HCT116 (cell line): ENCODE measurements at regions not wholly inside any gene's neighbourhood (a gene's known extent, or its start where the extent isn't known, plus 50 kb on each side); places are given as distances from the start of the nearest gene placed in this dataset.

Experiments used
- ATAC-seq: fragments of 200-7000 bp; cut with Tn5 transposase; 2 replicates; pipeline ENCODE4 v1.9.1; 2020; ENCODE audit warnings: mild to moderate bottlenecking, moderate library complexity
- BruUV-seq: library from RNA; stranded (reverse); fragments of 400-500 nt; replicated peaks from 2 replicates; lab custom pipeline; 2021; lab: Mats Ljungman, UMichigan
- CTCF ChIA-PET: fragments of 300-600 bp; sonication (Branson Sonifier 250); formaldehyde crosslinking; loops from one replicate; lab custom pipeline; 2021; ENCODE audit warnings: antibody characterized with exemption; lab: Charles Lee
- POLR2A ChIA-PET: fragments of 300-600, 350-600 bp; sonication (Branson Sonifier 250); formaldehyde crosslinking; loops from one replicate; lab custom pipeline; 2021; ENCODE audit warnings: antibody characterized with exemption; lab: Charles Lee
- RAD21 ChIA-PET, 2 experiments: fragments of 300-600 bp; sonication (Branson Sonifier 250); formaldehyde crosslinking; loops; one replicate each; lab custom pipeline; 2023; ENCODE audit warnings: low total read pairs in 2 of 2; ENCODE audit not compliant: uncharacterized antibody in 2 of 2, unreplicated experiment in 2 of 2, low non-redundant PET in 1 of 2; lab: Charles Lee
- DNase-seq: peaks from one replicate; pipeline ENCODE4 v3.0.0-alpha.2; 2010; ENCODE audit warnings: low read depth, low spot score
- H2AFZ ChIP-seq: fragments of 200-600 bp; shearing (Covaris generic), sonication (generic); 2 replicates; pipeline ENCODE4 v1.6.1; 2017; ENCODE audit warnings: low read depth, mixed run types, mixed read lengths, antibody characterized with exemption, low read length; ENCODE audit not compliant: poor library complexity, severe bottlenecking
- H3K27ac ChIP-seq: 2 replicates; pipeline ENCODE4 v1.5.1; 2012; ENCODE audit warnings: low read depth, low read length
- H3K27me3 ChIP-seq: fragments of 200-600 bp; sonication (generic); 2 replicates; pipeline ENCODE4 v1.6.1; 2016; ENCODE audit warnings: mixed run types, low read length, mixed read lengths; ENCODE audit not compliant: insufficient read depth
- H3K36me3 ChIP-seq, 2 experiments: fragments of 200-500 bp in 1 of 2; fragments of 200-600 bp in 1 of 2; sonication (Bioruptor generic) in 1 of 2; sonication (generic) in 1 of 2; 2 replicates each; pipeline versions ENCODE4 v1.5.1 to v1.6.1; 2014 to 2016; ENCODE audit warnings: low read length in 2 of 2, inconsistent platforms in 1 of 2, mixed read lengths in 1 of 2, mixed run types in 1 of 2; ENCODE audit not compliant: insufficient read depth in 2 of 2, control insufficient read depth in 1 of 2
- H3K4me1 ChIP-seq, 2 experiments: fragments of 200-600 bp in 1 of 2; sonication (generic) in 1 of 2; 2 replicates each; pipeline versions ENCODE4 v1.5.1 to v1.6.1; 2012 to 2017; ENCODE audit warnings: low read length in 2 of 2, inconsistent platforms in 1 of 2, mild to moderate bottlenecking in 1 of 2, mixed read lengths in 1 of 2, mixed run types in 1 of 2, moderate library complexity in 1 of 2; ENCODE audit not compliant: insufficient read depth in 2 of 2, control insufficient read depth in 1 of 2
- H3K4me2 ChIP-seq: fragments of 200-600 bp; sonication (generic); 2 replicates; pipeline ENCODE4 v1.6.1; 2017; ENCODE audit warnings: mixed run types, low read length, mixed read lengths
- H3K4me3 ChIP-seq, 2 experiments: fragments of 200-600 bp in 1 of 2; sonication (generic) in 1 of 2; replicated peaks in 1 of 2; 2 replicates each; pipeline ENCODE4 v1.5.1; 2011 to 2016; ENCODE audit warnings: low read length in 2 of 2, control low read depth in 1 of 2, low read depth in 1 of 2, mild to moderate bottlenecking in 1 of 2, mixed read lengths in 1 of 2, mixed run types in 1 of 2
- H3K79me2 ChIP-seq: fragments of 200-600 bp; sonication (generic); 2 replicates; pipeline ENCODE4 v1.6.1; 2017; ENCODE audit warnings: mild to moderate bottlenecking, mixed run types, low read length, moderate library complexity, mixed read lengths; ENCODE audit not compliant: insufficient read depth
- H3K9ac ChIP-seq: fragments of 200-600 bp; sonication (generic); 2 replicates; pipeline ENCODE4 v1.6.1; 2016; ENCODE audit warnings: low read length, mixed read lengths
- H3K9me2 ChIP-seq: fragments of 200-600 bp; sonication (generic), shearing (Covaris generic); 2 replicates; pipeline ENCODE4 v1.6.1; 2017; ENCODE audit warnings: mixed run types, mild to moderate bottlenecking, moderate library complexity; ENCODE audit not compliant: insufficient read depth
- H3K9me3 ChIP-seq, 2 experiments: fragments of 200-500 bp in 1 of 2; fragments of 200-600 bp in 1 of 2; sonication (Bioruptor generic) in 1 of 2; sonication (generic) in 1 of 2; 2 replicates each; pipeline ENCODE4 v1.6.1; 2014 to 2017; ENCODE audit warnings: low read length in 2 of 2, mixed read lengths in 2 of 2, inconsistent platforms in 1 of 2, low read depth in 1 of 2, mild to moderate bottlenecking in 1 of 2, mixed run types in 1 of 2, moderate library complexity in 1 of 2; ENCODE audit not compliant: control insufficient read depth in 1 of 2, insufficient read depth in 1 of 2
- H4K20me1 ChIP-seq: fragments of 200-600 bp; sonication (generic), shearing (Covaris generic); 2 replicates; pipeline ENCODE4 v1.6.1; 2017; ENCODE audit warnings: mixed run types, mild to moderate bottlenecking, moderate library complexity; ENCODE audit not compliant: insufficient read depth
- CBX3 ChIP-seq: IDR thresholded peaks from 2 replicates; pipeline ENCODE4 v1.6.1; 2012; ENCODE audit warnings: low read depth
- CTCF ChIP-seq, 3 experiments: fragments of 200-600 bp in 1 of 3; sonication (generic) in 1 of 3; IDR thresholded peaks in 2 of 3; conservative IDR thresholded peaks in 1 of 3; 2 replicates each; pipeline ENCODE4 v1.5.1; 2012 to 2017; ENCODE audit warnings: low read depth in 2 of 3, low read length in 2 of 3, antibody characterized with exemption in 1 of 3, borderline replicate concordance in 1 of 3, control low read depth in 1 of 3, mild to moderate bottlenecking in 1 of 3, mixed read lengths in 1 of 3, mixed run types in 1 of 3, moderate library complexity in 1 of 3; ENCODE audit not compliant: insufficient read depth in 1 of 3
- EGR1 ChIP-seq: IDR thresholded peaks from 2 replicates; pipeline ENCODE4 v1.6.1; 2012; ENCODE audit warnings: low read depth
- EZH2phosphoT487 ChIP-seq: fragments of 200-600 bp; IDR thresholded peaks from 2 replicates; pipeline ENCODE4 v1.6.1; 2018; ENCODE audit warnings: antibody characterized with exemption, borderline replicate concordance
- FOSL1 ChIP-seq: IDR thresholded peaks from 2 replicates; pipeline ENCODE4 v1.6.1; 2012; ENCODE audit warnings: low read depth
- POLR2A ChIP-seq: IDR thresholded peaks from 2 replicates; pipeline ENCODE4 v1.7.0; 2011; ENCODE audit warnings: borderline replicate concordance; ENCODE audit not compliant: insufficient read depth, insufficient read length; ENCODE audit errors: extremely low read depth
- POLR2AphosphoS5 ChIP-seq: IDR thresholded peaks from 2 replicates; pipeline ENCODE4 v1.6.1; 2011; ENCODE audit warnings: mild to moderate bottlenecking, low read depth, low read length, moderate library complexity
- RAD21 ChIP-seq: IDR thresholded peaks from 2 replicates; pipeline ENCODE4 v1.6.1; 2012; ENCODE audit warnings: low read depth, mild to moderate bottlenecking
- SIN3A ChIP-seq: IDR thresholded peaks from 2 replicates; pipeline ENCODE4 v1.6.1; 2012; ENCODE audit warnings: low read depth
- SRF ChIP-seq: IDR thresholded peaks from 2 replicates; pipeline ENCODE4 v1.6.1; 2012; ENCODE audit warnings: low read depth
- TCF7L2 ChIP-seq: IDR thresholded peaks from 2 replicates; pipeline ENCODE4 v1.7.0; 2011; ENCODE audit warnings: borderline replicate concordance, inconsistent platforms; ENCODE audit not compliant: insufficient read depth, insufficient read length; ENCODE audit errors: extremely low read depth
- ZNF274 ChIP-seq: fragments of 200-500 bp; sonication (Bioruptor generic); IDR thresholded peaks from 2 replicates; pipeline ENCODE4 v1.6.1; 2014; ENCODE audit warnings: mild to moderate bottlenecking, low read depth, low read length, inconsistent platforms
- intact Hi-C: fragments of 100-400 bp; cut with micrococcal nuclease; formaldehyde crosslinking; loops from 2 replicates; pipeline ENCODE4 v1.10.0; 2022
- TF ChIP-seq, protein P1 (sequence below): IDR thresholded peaks from 2 replicates; pipeline ENCODE4 v1.6.1; 2012
- TF ChIP-seq, protein P2 (sequence below): IDR thresholded peaks from 2 replicates; pipeline ENCODE4 v1.6.1; 2012; ENCODE audit warnings: low read depth
- TF ChIP-seq, protein P3 (sequence below): IDR thresholded peaks from 2 replicates; pipeline ENCODE4 v1.6.1; 2012

GRCh38 chr2:16604236-16604635, 61.4 kb downstream of the CYRIA start:
- ATAC-seq (no peak), DNase-seq (no peak)
- no peak overlapping the region for H3K4me3 ChIP-seq
- peaks cover 30% of the 10 kb centered on the region; the same call in 1 of the 2 replicates for H3K27me3 ChIP-seq
- H3K4me2 ChIP-seq = no peak overlapping the region
- H4K20me1 ChIP-seq = no peaks in the 10 kb centered on the region
- H3K9me2 ChIP-seq = no peaks in the 10 kb centered on the region
- intact Hi-C loops = no loop called here
- H3K9ac ChIP-seq = no peak overlapping the region
- peaks cover 0 to 5% of the 10 kb centered on the region in 2 experiments; a peak in 2 of 4 replicates for H3K4me1 ChIP-seq
- no peaks in the 10 kb centered on the region for H3K36me3 ChIP-seq
- H3K9me3 ChIP-seq = no peaks in the 10 kb centered on the region
- TF ChIP-seq CTCF (IDR thresholded peaks at IDR 0.05 in 2 of 3, conservative IDR thresholded peaks at IDR 0.05 in 1 of 3; ENCODE audit: borderline replicate concordance in 1 of 3, insufficient read depth in 1 of 3, low read depth in 2 of 3, low read length in 2 of 3) = no peak
- no peak for TF ChIP-seq RAD21
- no peak for TF ChIP-seq EGR1
- TF ChIP-seq CBX3 = no peak
- TF ChIP-seq FOSL1 = no peak
- TF ChIP-seq, protein P1, sequence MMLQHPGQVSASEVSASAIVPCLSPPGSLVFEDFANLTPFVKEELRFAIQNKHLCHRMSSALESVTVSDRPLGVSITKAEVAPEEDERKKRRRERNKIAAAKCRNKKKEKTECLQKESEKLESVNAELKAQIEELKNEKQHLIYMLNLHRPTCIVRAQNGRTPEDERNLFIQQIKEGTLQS = no peak
- TF ChIP-seq SRF = no peak
- TF ChIP-seq ZNF274 = no peak
- TF ChIP-seq SIN3A = no peak
- TF ChIP-seq, protein P2, sequence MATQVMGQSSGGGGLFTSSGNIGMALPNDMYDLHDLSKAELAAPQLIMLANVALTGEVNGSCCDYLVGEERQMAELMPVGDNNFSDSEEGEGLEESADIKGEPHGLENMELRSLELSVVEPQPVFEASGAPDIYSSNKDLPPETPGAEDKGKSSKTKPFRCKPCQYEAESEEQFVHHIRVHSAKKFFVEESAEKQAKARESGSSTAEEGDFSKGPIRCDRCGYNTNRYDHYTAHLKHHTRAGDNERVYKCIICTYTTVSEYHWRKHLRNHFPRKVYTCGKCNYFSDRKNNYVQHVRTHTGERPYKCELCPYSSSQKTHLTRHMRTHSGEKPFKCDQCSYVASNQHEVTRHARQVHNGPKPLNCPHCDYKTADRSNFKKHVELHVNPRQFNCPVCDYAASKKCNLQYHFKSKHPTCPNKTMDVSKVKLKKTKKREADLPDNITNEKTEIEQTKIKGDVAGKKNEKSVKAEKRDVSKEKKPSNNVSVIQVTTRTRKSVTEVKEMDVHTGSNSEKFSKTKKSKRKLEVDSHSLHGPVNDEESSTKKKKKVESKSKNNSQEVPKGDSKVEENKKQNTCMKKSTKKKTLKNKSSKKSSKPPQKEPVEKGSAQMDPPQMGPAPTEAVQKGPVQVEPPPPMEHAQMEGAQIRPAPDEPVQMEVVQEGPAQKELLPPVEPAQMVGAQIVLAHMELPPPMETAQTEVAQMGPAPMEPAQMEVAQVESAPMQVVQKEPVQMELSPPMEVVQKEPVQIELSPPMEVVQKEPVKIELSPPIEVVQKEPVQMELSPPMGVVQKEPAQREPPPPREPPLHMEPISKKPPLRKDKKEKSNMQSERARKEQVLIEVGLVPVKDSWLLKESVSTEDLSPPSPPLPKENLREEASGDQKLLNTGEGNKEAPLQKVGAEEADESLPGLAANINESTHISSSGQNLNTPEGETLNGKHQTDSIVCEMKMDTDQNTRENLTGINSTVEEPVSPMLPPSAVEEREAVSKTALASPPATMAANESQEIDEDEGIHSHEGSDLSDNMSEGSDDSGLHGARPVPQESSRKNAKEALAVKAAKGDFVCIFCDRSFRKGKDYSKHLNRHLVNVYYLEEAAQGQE = no peak
- TF ChIP-seq TCF7L2 = no peak
- TF ChIP-seq POLR2A = no peak
- no peak for TF ChIP-seq POLR2AphosphoS5
- no peak for TF ChIP-seq EZH2phosphoT487
- TF ChIP-seq, protein P3, sequence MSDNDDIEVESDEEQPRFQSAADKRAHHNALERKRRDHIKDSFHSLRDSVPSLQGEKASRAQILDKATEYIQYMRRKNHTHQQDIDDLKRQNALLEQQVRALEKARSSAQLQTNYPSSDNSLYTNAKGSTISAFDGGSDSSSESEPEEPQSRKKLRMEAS = no peak
- CTCF ChIA-PET = no interaction called here
- no peak overlapping the region for H2AFZ ChIP-seq
- POLR2A ChIA-PET = no interaction called here
- no peaks in the 10 kb centered on the region for H3K79me2 ChIP-seq
- RAD21 ChIA-PET = no interaction called here
- no TSS peak for BruUV-seq
- no peak overlapping the region for H3K27ac ChIP-seq
